Panc1 (cell line): ENCODE measurements at regions not wholly inside any gene's neighbourhood (a gene's known extent, or its start where the extent isn't known, plus 50 kb on each side); places are given as distances from the start of the nearest gene placed in this dataset.

Experiments used
- ATAC-seq: fragments of 200-7000 bp; cut with Tn5 transposase; 2 replicates; pipeline ENCODE4 v1.9.1; 2020; ENCODE audit warnings: mild to moderate bottlenecking, moderate library complexity
- BruUV-seq: library from RNA; stranded (reverse); fragments of 400-500 nt; replicated peaks from 2 replicates; lab custom pipeline; 2021; lab: Mats Ljungman, UMichigan
- CTCF ChIA-PET: fragments of 300-600 bp; sonication (Branson Sonifier 250); formaldehyde crosslinking; loops from one replicate; lab custom pipeline; 2022; ENCODE audit warnings: antibody characterized with exemption; lab: Charles Lee
- POLR2A ChIA-PET: fragments of 300-600 bp; sonication (Branson Sonifier 250); formaldehyde crosslinking; loops from one replicate; lab custom pipeline; 2022; ENCODE audit warnings: antibody characterized with exemption; lab: Charles Lee
- DNase-seq: peaks from one replicate; pipeline ENCODE4 v3.0.0-alpha.2; 2010; ENCODE audit warnings: low read depth, low spot score
- H3K27ac ChIP-seq: 2 replicates; pipeline ENCODE4 v1.5.1; 2011; ENCODE audit warnings: mild to moderate bottlenecking, low read length, inconsistent platforms
- H3K27me3 ChIP-seq: fragments of 200-500 bp; sonication (Bioruptor generic); 2 replicates; pipeline ENCODE4 v1.6.0; 2014; ENCODE audit warnings: low read length, inconsistent platforms; ENCODE audit not compliant: control insufficient read depth, insufficient read depth
- H3K36me3 ChIP-seq: fragments of 200-500 bp; sonication (Bioruptor generic); 2 replicates; pipeline ENCODE4 v1.5.1; 2014; ENCODE audit warnings: inconsistent platforms, mild to moderate bottlenecking, low read length, moderate library complexity; ENCODE audit not compliant: control insufficient read depth, insufficient read depth
- H3K4me1 ChIP-seq: 2 replicates; pipeline ENCODE4 v1.5.1; 2011; ENCODE audit warnings: inconsistent platforms, mild to moderate bottlenecking, low read length, moderate library complexity; ENCODE audit not compliant: control insufficient read depth, insufficient read depth
- H3K4me3 ChIP-seq, 2 experiments: 2 replicates each; pipeline ENCODE4 v1.5.1; 2011 to 2012; ENCODE audit warnings: low read depth in 2 of 2, low read length in 2 of 2, mild to moderate bottlenecking in 2 of 2, inconsistent platforms in 1 of 2, moderate library complexity in 1 of 2
- H3K9me3 ChIP-seq: fragments of 200-500 bp; sonication (Bioruptor generic); 2 replicates; pipeline ENCODE4 v1.5.1; 2014; ENCODE audit warnings: low read depth, mild to moderate bottlenecking, inconsistent platforms, low read length, moderate library complexity; ENCODE audit not compliant: control insufficient read depth, insufficient read depth
- CTCF ChIP-seq: fragments of 450-650 bp; IDR thresholded peaks from 2 replicates; pipeline ENCODE4 v1.5.1; 2017; ENCODE audit warnings: mild to moderate bottlenecking
- POLR2AphosphoS5 ChIP-seq: IDR thresholded peaks from 2 replicates; pipeline ENCODE4 v1.6.1; 2012; ENCODE audit warnings: mild to moderate bottlenecking, low read depth, low read length, moderate library complexity
- REST ChIP-seq, 2 experiments: IDR thresholded peaks; 2 replicates each; pipeline ENCODE4 v1.6.1; 2011 to 2012; ENCODE audit warnings: low read depth in 2 of 2, control low read depth in 1 of 2, low read length in 1 of 2, mild to moderate bottlenecking in 1 of 2, moderate library complexity in 1 of 2; ENCODE audit not compliant: insufficient read depth in 1 of 2
- SIN3A ChIP-seq: IDR thresholded peaks from 2 replicates; pipeline ENCODE4 v1.6.1; 2012; ENCODE audit warnings: low read depth, mild to moderate bottlenecking, low read length, moderate library complexity, borderline replicate concordance; ENCODE audit not compliant: insufficient read depth
- TCF7L2 ChIP-seq: IDR thresholded peaks from 2 replicates; pipeline ENCODE4 v1.6.1; 2011; ENCODE audit warnings: mild to moderate bottlenecking, low read depth, low read length, inconsistent platforms
- in situ Hi-C: cut with HindIII; loops from 2 replicates; pipeline ENCODE4 v1.10.0; 2016; ENCODE audit warnings: low sequenced_read_pairs, low pct_unique_long_range_greater_than_20kb
- intact Hi-C: fragments of 100-400 bp; cut with micrococcal nuclease; formaldehyde crosslinking; loops from one replicate; pipeline ENCODE4 v1.10.0; 2022; ENCODE audit not compliant: unreplicated experiment

- CTCF ChIA-PET = no interaction called here
- intact Hi-C loops = no loop called here
- TF ChIP-seq REST (IDR thresholded peaks at IDR 0.05; ENCODE audit: insufficient read depth in 1 of 2, low read depth in 2 of 2, low read length in 1 of 2) = no peak
- TF ChIP-seq SIN3A = no peak
- TF ChIP-seq TCF7L2 = no peak
- TF ChIP-seq POLR2AphosphoS5 = no peak
- TF ChIP-seq CTCF = no peak
Observed at GRCh38 chr12:84603484-84604248, 308.9 kb downstream of the SLC6A15 start.

GRCh38 chr12:84601483-84601882 lies 311.1 kb downstream of the SLC6A15 start:
- no peak for DNase-seq
- Histone ChIP-seq H3K27ac (no peak overlapping the region), H3K9me3 (no peaks in the 10 kb centered on the region), H3K27me3 (no peaks in the 10 kb centered on the region), H3K4me3 (no peak overlapping the region), H3K36me3 (no peaks in the 10 kb centered on the region), H3K4me1 (no peaks in the 10 kb centered on the region)
- CTCF ChIA-PET = no interaction called here
- no TSS peak for BruUV-seq
- TF ChIP-seq SIN3A = no peak
- no peak for TF ChIP-seq CTCF
- no peak for TF ChIP-seq POLR2AphosphoS5
- no peak for TF ChIP-seq REST (IDR thresholded peaks at IDR 0.05; ENCODE audit: insufficient read depth in 1 of 2, low read depth in 2 of 2, low read length in 1 of 2)
- no peak for ATAC-seq
- intact Hi-C loops (no loop called here), in situ Hi-C loops (no loop called here)
- POLR2A ChIA-PET = no interaction called here

More at GRCh38 chr12:84603484-84604248, 308.9 kb downstream of the SLC6A15 start:
- no TSS peak for BruUV-seq
- H3K36me3 ChIP-seq = no peaks in the 10 kb centered on the region; the same call in 1 of the 2 replicates
- ATAC-seq = no peak
- H3K9me3 ChIP-seq = no peaks in the 10 kb centered on the region
- H3K27me3 ChIP-seq = no peaks in the 10 kb centered on the region
- H3K4me3 ChIP-seq = no peak overlapping the region
- no peaks in the 10 kb centered on the region for H3K4me1 ChIP-seq
- no peak for DNase-seq
- in situ Hi-C loops = no loop called here
- POLR2A ChIA-PET = no interaction called here
- no peak overlapping the region for H3K27ac ChIP-seq
